CD4-positive, alpha-beta T cell treated with Interleukin-21 for 1 hour (primary cell): ENCODE measurements at regions not wholly inside any gene's neighbourhood (a gene's known extent, or its start where the extent isn't known, plus 50 kb on each side); places are given as distances from the start of the nearest gene placed in this dataset.

Experiments used
- DNase-seq: peaks from one replicate; pipeline ENCODE4 v3.0.0-alpha.2; 2020

GRCh38 chr5:165913059-165913458, 2378.4 kb upstream of the WWC1 start:
- DNase-seq, result no peak

DNA sequence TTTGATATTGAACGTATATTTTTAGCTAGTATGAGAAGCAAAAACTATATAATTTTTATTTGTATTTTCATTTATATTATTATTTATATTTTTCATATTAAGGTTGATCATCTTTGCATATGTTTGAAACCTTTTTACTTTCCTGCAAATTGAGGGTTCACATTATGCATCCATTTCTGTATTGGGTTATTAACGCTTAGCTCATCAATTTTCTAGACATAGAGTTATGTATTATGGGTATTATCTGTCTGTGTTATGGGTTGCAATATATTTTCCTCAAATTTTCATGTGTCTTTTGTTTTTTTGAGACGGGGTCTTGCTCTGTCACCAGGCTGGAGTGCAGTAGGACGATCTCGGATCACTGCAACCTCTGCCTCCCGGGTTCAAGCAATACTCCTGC, 2377.0 kb upstream of the WWC1 start:
- no peak for DNase-seq

- no peak for DNase-seq
Measured at GRCh38 chr5:165919196-165919595, 2372.2 kb upstream of the WWC1 start.

DNA sequence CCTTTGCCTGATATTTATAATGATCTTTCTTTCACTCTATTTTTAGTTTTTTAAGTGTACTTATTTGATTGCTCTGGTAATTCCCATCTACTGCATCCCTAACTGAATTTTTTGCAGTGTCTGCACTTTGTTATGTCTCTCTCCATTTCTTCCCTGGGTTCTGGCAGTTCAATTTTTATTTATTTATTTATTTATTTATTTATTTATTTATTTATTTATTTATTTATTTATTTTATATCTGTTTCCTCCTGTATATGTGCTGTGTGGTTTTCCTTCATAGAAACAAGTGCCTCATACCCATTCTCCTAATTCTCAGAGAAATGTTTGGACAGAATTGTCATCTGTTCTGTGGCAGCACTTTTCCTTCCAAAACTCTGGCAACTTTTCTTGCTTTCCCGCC, 2370.8 kb upstream of the WWC1 start:
- DNase-seq, result no peak

- no peak for DNase-seq
Measured at GRCh38 chr5:165928971-165929370, 2362.5 kb upstream of the WWC1 start.

- no peak for DNase-seq
Measured at GRCh38 chr5:165940541-165940940, 2350.9 kb upstream of the WWC1 start.

- DNase-seq, result no peak
Measured at GRCh38 chr5:165956854-165957253, 2334.6 kb upstream of the WWC1 start.

DNA sequence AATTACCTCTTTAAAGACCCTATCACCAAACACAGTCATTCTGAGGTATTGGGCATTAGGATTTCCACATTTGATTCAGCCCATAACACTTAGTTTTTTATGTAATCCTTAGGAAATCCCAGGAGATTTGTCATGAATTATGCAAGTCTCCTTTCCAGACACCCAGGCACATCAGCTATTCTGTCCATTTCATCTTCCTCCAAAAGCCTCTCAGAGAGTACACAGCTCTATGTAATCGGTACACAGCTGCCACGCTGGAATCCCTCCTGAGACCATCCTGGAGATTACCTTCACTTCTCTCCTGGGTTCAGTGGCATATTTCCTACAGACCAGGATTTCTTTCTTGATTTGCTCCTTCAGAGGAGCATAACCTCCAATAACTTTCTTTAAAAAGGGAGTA, 2309.8 kb upstream of the WWC1 start:
- DNase-seq, result no peak

GRCh38 chr5:165996201-165996875, 2295.1 kb upstream of the WWC1 start:
- no peak for DNase-seq

DNA sequence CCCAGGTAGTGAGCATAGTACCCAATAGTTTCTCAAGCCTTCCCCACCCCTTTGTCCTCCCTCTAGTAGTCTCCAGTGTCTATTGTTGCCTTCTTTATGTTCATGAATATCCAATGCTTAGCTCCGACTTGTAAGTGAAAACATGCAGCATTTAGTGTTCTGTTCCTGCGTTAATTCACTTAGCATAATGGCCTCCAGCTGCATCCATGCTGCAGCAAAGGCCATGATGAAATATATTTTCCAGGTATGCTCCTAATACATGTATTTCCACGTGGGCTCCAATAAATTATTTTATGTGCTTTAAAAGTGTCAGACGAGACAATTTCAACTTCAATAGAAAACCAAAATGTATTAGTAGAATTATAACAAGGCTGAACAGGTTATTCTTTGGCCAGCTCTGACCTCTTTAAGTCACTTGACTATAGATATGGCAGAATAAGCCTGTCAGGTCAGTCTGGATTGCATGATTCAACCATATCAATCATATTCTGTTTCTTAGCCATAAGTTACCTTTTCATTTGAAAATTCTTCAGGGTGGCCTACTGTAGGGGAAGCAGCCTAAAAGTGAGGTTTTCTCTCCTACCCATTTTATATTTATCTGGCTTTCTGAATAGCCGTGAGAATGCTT, 2291.6 kb upstream of the WWC1 start:
- DNase-seq, result no peak

GRCh38 chr5:166004006-166004405, 2287.4 kb upstream of the WWC1 start:
- DNase-seq, result no peak

DNA sequence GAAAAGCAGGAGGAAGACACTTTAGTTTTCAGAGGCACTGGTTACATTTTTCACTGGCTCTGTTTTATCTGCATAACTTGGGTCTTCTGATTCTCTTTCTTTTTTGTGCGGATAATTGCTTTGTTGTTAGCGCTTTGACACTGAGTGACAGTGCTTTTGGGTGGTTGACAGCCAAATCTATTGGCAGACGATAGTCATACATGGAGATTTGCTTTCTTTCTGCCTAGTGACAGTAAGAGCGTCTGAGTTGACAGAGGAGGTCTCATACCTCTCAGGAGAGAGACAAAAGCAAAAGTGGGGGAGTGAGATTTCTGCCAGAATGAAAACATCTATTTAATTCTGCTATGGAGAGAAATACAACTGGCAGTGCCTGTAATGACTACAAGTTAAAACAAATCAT, 2278.0 kb upstream of the WWC1 start:
- DNase-seq, result no peak

DNA sequence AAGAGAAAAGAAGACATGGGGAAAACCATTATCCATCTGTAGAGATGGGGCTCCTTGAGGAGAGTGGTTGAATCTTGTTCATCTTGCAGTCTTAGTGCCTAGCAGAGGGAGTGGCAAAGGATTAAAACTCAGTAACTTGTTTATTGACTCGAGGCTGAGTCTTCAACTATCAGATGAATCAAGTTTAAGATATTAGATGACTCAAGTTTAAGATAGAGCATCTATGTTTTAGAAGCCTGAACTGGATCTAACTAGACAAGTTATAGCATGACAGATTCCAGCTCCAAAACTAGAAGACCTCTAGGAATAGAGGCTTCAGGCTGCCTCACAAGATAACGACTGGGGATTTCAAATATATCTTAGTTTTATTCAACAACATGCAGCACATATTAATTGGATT, 2277.2 kb upstream of the WWC1 start:
- no peak for DNase-seq

DNA sequence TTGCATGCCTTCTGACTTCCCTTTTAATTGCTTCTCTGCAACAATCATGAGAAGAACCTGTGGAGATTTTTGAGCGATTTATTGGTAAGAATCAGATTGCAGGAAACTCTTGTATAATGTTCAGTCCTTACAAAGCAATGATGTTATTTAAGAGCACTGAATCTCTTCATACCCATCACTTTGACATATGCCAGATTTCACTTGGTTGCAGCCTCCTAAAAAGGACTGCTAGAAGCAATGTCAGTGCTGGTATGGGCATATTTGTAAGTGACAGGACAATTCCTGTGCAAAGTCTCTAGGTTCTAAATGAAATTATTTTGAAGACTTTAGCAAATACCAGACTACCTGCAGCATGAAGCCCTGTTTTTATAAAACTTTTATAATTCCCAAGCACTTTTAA, 2272.7 kb upstream of the WWC1 start:
- DNase-seq, result no peak

- DNase-seq, result no peak
Measured at GRCh38 chr5:166022065-166022464, 2269.4 kb upstream of the WWC1 start.

DNA sequence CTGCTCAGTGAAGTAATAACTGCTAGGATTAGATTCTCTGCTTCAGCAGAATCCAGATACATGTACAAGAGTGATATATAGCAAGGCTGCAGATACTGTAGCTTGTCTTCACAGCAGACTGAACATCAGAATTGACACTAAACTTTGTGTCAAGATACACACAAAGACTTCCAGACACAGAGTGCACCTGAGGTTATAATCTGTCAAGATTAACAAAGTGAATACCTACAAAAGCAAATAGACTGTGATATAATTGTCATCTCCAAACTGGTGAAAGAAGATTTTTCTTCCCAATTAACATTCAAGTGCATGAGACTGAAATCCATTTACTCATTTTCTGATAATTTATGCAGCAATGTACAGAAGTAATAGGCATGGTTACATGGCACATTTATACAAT, 2266.5 kb upstream of the WWC1 start:
- DNase-seq, result no peak

DNA sequence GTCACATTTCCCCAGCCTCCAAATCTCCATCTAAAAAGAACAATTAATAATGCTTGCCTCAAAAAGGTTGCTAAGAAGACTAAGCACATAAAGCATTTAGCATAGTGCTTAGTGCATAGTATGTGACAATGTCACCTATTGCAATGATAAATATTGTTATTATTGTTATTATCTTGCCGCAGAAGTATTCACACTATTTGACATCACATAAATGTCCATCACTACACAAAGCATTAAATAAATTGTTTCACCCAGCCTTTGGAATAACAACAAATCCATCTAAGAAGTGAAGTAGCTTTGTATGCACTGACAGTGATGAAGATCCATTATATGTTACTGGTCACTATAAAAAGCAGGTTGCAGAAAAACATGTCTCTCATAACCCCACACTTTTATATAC, 2263.9 kb upstream of the WWC1 start:
- no peak for DNase-seq

- no peak for DNase-seq
Measured at GRCh38 chr5:166031926-166032325, 2259.5 kb upstream of the WWC1 start.

- DNase-seq, result no peak
Measured at GRCh38 chr5:166032601-166033000, 2258.8 kb upstream of the WWC1 start.

GRCh38 chr5:166045961-166046360, 2245.5 kb upstream of the WWC1 start:
- no peak for DNase-seq

GRCh38 chr5:166046956-166047355, 2244.5 kb upstream of the WWC1 start:
- no peak for DNase-seq

DNA sequence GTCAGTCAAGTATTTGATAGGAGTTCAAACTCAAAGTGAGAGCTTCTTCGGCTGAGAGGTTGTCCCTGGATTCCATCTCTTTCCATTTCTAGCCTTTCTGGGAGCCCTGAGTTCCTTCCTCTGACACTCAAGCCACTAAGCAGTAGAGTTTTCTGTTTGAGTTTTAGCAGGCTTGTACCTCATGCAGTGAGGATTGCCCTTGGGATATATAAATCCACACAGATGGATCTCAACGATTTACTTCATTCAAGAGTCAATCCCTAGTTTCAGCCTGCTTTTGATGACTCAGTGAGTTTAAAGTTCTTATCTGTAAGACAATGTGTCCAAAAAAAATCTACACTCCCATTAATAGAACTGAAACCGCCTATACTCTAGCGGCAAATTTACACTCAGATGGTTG, 2240.9 kb upstream of the WWC1 start:
- DNase-seq, result no peak

DNA sequence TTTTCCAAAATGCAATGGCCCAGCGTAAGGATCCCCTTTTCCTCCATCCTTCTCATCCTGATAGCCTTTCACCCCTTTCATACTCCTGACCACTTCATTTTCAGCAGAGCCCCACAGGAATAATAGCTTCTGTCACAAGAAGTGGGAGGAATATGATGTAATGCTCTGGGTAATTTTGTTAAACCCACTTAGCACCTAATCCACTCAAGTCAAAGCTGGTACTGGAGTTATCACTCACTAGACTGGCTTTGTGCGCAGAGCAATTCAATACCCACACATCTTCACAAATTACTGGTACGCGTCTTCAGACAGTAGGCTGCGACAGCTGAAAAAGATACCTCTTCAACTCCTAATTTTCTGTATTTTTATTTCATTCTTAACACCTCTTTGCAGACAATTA, 2232.8 kb upstream of the WWC1 start:
- no peak for DNase-seq

- no peak for DNase-seq
Measured at GRCh38 chr5:166062094-166062493, 2229.4 kb upstream of the WWC1 start.

DNA sequence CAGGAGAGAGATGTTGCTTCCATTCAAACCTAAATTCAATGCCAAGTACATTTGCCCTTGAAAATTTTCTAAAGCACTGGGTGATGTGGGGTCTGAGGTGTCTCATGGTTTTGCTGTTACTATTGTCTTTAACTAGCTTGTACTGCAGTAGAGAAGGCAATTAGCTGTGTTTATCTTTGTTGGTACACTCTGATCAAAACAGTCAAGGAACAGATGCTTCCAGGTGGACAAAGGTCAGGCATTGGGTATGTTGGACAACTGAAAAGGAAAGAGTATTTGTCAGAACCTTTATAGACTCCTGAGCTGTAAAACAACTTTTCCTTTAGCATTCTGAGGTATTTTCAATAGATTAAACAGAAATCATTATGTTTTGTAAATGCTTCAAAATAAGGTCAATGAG, 2228.7 kb upstream of the WWC1 start:
- DNase-seq, result no peak
